PFSK-1 (cell line): ENCODE measurements at regions not wholly inside any gene's neighbourhood (a gene's known extent, or its start where the extent isn't known, plus 50 kb on each side); places are given as distances from the start of the nearest gene placed in this dataset.

Source experiments
- FOXP2 ChIP-seq: optimal IDR thresholded peaks from 2 replicates; pipeline ENCODE3; 2011; ENCODE audit warnings: borderline replicate concordance, control low read depth, inconsistent platforms; ENCODE audit not compliant: insufficient read depth; ENCODE audit errors: extremely low read length, extremely low read depth
- POLR2AphosphoS5 ChIP-seq: IDR thresholded peaks from 2 replicates; pipeline ENCODE4 v1.6.1; 2012; ENCODE audit warnings: low read depth, mild to moderate bottlenecking, control low read depth, low read length, moderate library complexity
- REST ChIP-seq, 2 experiments: IDR thresholded peaks; 2 replicates each; pipeline versions ENCODE4 v1.6.1 to v1.8.0; 2011 to 2012; ENCODE audit warnings: low read depth in 2 of 2, low read length in 2 of 2, control low read depth in 1 of 2, inconsistent platforms in 1 of 2, mild to moderate bottlenecking in 1 of 2, moderate library complexity in 1 of 2; ENCODE audit not compliant: insufficient read depth in 1 of 2
- SIN3A ChIP-seq: IDR thresholded peaks from 2 replicates; pipeline ENCODE4 v1.6.1; 2012; ENCODE audit warnings: mild to moderate bottlenecking, low read length, moderate library complexity, borderline replicate concordance; ENCODE audit not compliant: insufficient read depth
- TAF1 ChIP-seq: IDR thresholded peaks from 2 replicates; pipeline ENCODE4 v1.6.1; 2012; ENCODE audit warnings: low read length, control low read depth, borderline replicate concordance; ENCODE audit not compliant: insufficient read depth

- TF ChIP-seq REST (IDR thresholded peaks at IDR 0.05; ENCODE audit: insufficient read depth in 1 of 2, low read depth in 2 of 2, low read length in 2 of 2), result no peak
- no peak for TF ChIP-seq TAF1
- TF ChIP-seq POLR2AphosphoS5, result no peak
- TF ChIP-seq SIN3A, result no peak
- no peak for TF ChIP-seq FOXP2
Observed at GRCh38 chr9:78972303-78972999, 599.3 kb upstream of the TLE4 start.

GRCh38 chr9:78973907-78974306, 597.9 kb upstream of the TLE4 start:
- no peak for TF ChIP-seq FOXP2
- no peak for TF ChIP-seq REST (IDR thresholded peaks at IDR 0.05; ENCODE audit: insufficient read depth in 1 of 2, low read depth in 2 of 2, low read length in 2 of 2)
- TF ChIP-seq POLR2AphosphoS5, result no peak
- no peak for TF ChIP-seq SIN3A
- no peak for TF ChIP-seq TAF1

GRCh38 chr9:78982849-78983248, 588.9 kb upstream of the TLE4 start:
- TF ChIP-seq SIN3A (no peak), FOXP2 (no peak), POLR2AphosphoS5 (no peak), TAF1 (no peak), REST (IDR thresholded peaks at IDR 0.05; ENCODE audit: insufficient read depth in 1 of 2, low read depth in 2 of 2, low read length in 2 of 2) (no peak)

GRCh38 chr9:78985084-78985738, 586.6 kb upstream of the TLE4 start:
- TF ChIP-seq TAF1 (no peak), REST (IDR thresholded peaks at IDR 0.05; ENCODE audit: insufficient read depth in 1 of 2, low read depth in 2 of 2, low read length in 2 of 2) (no peak), POLR2AphosphoS5 (no peak), FOXP2 (no peak), SIN3A (no peak)
